ENCODE measurements at regions not wholly inside any gene's neighbourhood (a gene's known extent, or its start where the extent isn't known, plus 50 kb on each side); places are given as distances from the start of the nearest gene placed in this dataset.
"Not testable (repeated sequence)": the region's sequence is repeated elsewhere in the genome, so short reads cannot be mapped to it uniquely, and the experiment has no call there.

- DNase-seq (ENCODE audit: low read depth in 2 of 2) = no peak
Measured at GRCh38 chr17:27049104-27049784, 244.7 kb upstream of the WSB1 start.

DNA sequence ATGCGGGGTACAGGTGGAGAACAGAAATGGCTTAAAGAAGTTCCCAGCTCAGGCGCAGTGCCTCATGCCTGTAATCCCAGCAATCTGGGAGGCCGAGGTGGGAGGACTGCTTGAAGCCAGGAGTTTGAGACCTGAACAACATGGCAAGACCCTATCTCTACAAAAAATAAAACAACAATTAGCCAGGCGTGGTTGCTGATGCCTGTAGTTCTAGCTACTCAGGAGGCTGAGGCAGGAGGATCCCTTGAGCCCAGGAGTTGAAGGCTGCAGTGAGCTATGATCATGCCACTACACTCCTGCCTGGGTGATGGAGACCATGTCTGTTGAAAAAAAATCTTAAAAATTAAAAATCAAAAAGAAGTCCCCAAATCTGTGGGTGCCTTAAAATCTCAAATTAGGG, 228.3 kb upstream of the WSB1 start:
- no peak for DNase-seq (ENCODE audit: low read depth in 2 of 2)

GRCh38 chr17:27066315-27066714, 227.6 kb upstream of the WSB1 start:
- no peak for DNase-seq (ENCODE audit: low read depth in 2 of 2)

DNA sequence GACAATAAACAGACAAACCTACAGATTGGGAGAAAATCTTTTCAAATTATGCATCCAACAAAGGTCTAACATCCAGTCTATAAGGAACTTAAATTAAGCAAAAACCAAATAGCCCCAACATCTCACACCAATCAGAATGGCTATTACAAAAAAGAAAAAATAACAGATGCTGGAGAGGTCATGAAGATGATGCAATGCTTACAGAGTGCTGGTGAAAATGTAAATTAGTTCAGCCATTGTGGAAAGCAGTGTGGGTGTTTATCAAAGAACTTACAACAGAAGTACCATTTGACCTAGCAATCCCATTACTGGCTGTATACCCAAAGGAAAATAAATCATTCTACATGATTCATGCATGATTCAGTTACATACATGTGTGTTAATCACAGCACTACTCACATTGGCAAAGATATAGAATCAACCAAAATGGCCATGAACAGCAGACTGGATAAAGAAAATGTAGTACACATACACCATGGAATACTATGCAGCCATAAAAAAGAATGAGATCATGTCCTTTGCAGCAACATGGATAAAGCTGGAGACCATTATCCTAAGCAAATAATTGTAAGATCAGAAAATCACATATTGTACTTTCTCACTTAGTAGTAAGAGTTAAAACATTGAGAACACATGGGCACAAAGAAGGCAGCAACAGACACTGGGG, 223.9 kb upstream of the WSB1 start:
- DNase-seq (ENCODE audit: low read depth in 2 of 2) = no peak

DNA sequence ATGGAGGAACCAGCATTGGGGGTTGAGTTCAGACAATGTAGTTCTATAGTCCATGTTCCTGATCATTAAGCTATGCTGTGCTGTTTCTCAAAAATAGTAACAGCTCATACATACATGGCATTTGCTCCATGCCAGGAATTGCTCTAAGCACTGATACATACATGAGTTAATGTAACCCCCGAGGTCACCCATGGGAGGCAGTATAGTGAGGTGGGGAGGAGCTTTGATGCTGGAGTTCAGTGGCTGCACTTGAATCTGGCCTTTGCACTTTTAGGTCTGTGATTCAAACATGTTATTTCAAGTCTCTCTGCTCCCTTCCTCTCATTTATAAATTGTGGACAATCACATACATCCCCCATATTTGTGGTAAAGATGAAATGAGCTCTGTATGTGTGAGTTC, 223.1 kb upstream of the WSB1 start:
- DNase-seq (ENCODE audit: low read depth in 2 of 2) = no peak

GRCh38 chr17:27072885-27073284, 221.0 kb upstream of the WSB1 start:
- DNase-seq (ENCODE audit: low read depth in 2 of 2) = no peak

DNA sequence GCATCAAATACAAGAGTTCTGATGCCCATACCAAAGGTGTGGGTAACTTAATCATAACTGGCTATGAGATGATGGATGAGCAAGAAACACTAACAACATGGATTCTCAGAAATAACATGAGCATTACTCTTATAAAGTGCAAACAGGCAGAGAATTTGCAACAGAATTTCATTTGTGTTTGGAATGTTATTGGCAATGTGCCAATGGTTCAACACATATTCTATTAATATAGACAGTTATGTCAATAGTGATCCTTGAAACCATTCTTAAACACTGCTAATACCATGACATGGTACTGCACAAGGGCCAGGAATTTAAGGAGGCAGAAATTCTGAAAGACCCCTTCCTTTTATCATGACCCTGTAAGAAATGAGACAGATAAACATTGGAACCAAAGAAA, 217.1 kb upstream of the WSB1 start:
- no peak for DNase-seq (ENCODE audit: low read depth in 2 of 2)

- no peak for DNase-seq (ENCODE audit: low read depth in 2 of 2)
Measured at GRCh38 chr17:27078296-27078695, 215.6 kb upstream of the WSB1 start.

DNA sequence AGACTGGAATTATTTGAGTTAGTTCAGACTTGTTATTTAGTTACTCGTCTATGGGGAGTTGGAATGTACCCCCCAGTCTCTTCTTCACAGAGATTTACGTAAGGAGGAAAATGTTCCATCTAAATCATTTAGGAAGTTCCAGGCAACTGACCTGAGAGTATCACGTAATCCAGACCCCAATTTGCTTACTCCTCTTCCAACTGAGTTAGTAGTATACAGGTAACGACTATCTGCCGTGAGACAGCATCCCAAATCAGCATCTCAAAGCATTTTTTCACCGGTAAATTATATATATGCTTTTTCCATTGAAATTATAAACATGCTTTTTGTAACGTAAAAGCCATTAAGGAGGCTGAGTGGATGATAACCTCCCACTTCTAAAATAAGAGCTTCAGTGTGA, 214.3 kb upstream of the WSB1 start:
- no peak for DNase-seq (ENCODE audit: low read depth in 2 of 2)

- DNase-seq (ENCODE audit: low read depth in 2 of 2) = no peak
Measured at GRCh38 chr17:27081002-27081638, 212.8 kb upstream of the WSB1 start.

DNA sequence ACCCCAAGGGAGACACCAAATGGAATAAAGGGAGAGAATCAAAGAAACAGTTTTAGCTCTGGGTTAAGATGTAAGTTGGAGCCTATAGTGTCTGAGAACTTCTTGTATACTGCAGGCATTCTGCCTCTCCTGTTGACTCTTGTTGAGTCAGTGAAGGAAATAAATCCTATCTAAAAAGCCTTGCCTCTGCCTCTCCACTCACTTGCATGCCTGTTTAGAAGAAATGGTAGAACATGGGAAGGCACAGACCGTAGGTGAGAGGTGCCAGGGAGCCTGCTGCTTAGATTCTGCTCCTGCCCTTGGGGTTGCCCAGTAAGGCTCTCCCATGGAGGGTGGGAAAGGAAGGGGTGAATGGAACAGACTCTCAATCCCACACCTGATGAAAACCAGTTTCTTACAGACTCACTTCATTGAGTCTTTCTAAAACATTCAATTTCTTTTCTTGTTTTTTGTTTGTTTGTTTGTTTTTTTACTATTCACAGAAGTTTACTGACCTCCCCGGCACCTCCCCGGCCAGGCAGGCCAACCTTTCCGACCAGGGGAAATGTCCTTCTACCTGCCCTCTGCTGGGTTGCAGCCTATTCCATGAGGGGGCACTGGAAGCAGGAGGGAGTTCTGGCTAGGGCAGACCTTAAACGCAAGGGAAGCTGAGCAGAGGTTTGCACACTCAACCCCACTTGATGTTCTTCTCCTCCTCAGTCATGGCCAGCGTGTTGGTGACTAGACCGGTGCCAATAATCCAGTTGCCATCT, 211.7 kb upstream of the WSB1 start:
- DNase-seq (ENCODE audit: low read depth in 2 of 2) = no peak

- DNase-seq (ENCODE audit: low read depth in 2 of 2) = no peak
Measured at GRCh38 chr17:27082775-27083154, 211.1 kb upstream of the WSB1 start.

- DNase-seq (ENCODE audit: low read depth in 2 of 2) = no peak
Measured at GRCh38 chr17:27083408-27084185, 210.3 kb upstream of the WSB1 start.

DNA sequence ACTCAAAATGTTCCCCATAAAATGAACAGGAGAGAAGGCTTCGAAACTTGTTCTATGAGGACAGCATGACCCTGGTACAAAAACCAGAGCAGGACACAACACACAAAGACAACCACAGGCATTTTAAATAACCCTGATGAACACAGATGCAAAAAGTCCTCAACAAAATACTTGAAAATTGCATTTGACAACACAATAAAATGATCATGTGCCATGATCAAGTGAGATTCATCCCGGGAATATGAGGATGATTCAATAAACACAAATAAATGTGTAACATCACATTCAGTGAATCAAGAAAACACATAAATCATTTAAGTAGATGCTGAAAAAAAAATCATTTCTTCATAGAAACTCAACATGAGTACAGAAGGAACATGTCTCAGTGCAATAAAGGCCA, 208.4 kb upstream of the WSB1 start:
- DNase-seq (ENCODE audit: low read depth in 2 of 2) = no peak

DNA sequence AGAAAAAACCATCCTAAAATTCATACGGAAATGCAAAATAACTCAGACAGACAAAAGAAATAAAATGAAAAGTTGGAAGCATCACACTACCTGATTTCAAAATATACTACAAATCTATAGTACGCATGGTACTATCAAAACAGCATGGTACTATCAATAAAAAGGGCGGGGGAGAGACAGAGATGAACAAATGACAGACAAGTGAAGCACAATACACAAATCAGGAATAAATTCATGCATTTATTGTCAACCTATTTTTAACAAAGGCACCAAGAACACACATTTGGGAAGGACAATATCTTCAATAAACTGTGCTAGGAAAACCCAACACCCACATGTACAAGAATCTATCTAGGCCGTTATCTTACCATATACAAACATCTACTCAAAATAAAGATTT, 207.4 kb upstream of the WSB1 start:
- no peak for DNase-seq (ENCODE audit: low read depth in 2 of 2)

DNA sequence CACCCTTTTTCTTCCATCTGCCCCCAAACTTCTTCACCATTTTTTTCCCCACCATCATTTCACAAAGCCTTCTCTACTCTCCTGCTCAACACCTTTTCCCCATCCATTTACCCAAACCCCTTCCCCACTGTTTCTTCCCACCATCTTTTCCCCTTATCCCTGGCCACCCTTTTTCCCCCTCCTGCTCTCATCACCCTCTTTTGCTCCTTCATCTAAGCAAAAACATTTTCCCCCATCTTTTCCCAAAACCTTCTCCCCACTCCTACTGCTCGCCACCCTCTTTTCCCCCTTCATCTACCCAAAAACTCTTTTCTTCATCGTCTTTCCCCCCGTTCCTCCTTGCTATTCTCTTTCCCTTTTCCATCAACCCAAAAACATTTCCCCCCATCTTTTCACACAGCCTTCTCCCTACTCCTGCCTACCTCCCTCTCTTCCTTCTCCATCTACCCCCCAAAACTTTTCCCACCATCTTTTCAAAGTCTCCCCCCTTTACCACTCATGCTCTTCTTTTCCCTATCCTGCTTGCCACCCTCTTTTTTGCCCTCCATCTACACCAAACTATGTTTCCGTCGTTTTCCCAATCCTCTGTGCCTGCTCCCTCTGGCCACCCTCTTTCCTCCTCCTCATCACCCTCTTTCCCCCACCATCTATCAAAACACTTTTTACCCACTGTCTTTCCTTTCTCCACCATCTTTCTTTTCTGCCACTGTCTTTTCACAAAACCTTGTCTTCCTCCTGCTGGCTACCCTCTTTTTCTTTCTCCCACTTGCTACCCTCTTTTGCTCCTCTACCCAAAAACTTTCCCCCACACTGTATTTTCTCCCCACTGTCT, 205.8 kb upstream of the WSB1 start:
- no peak for DNase-seq (ENCODE audit: low read depth in 2 of 2)

- no peak for DNase-seq (ENCODE audit: low read depth in 2 of 2)
Measured at GRCh38 chr17:27088767-27089078, 205.2 kb upstream of the WSB1 start.

- not testable (repeated sequence) for DNase-seq (ENCODE audit: low read depth in 2 of 2)
Measured at GRCh38 chr17:27089079-27089928, 204.6 kb upstream of the WSB1 start.

GRCh38 chr17:27089929-27090247, 204.0 kb upstream of the WSB1 start:
- DNase-seq (ENCODE audit: low read depth in 2 of 2) = no peak

- not testable (repeated sequence) for DNase-seq (ENCODE audit: low read depth in 2 of 2)
Measured at GRCh38 chr17:27090450-27091042, 203.4 kb upstream of the WSB1 start.

Data from dermis microvascular lymphatic vessel endothelial cell (primary cell).